Astrocyte of the cerebellum (primary cell): ENCODE measurements at regions not wholly inside any gene's neighbourhood (a gene's known extent, or its start where the extent isn't known, plus 50 kb on each side); places are given as distances from the start of the nearest gene placed in this dataset.

Experiments used
- DNase-seq: peaks from one replicate; pipeline ENCODE4 v3.0.0-alpha.2; 2011; ENCODE audit warnings: low read depth
- H3K4me3 ChIP-seq: 2 replicates; pipeline ENCODE4 v1.5.1; 2011; ENCODE audit warnings: mild to moderate bottlenecking, low read depth, low read length, moderate library complexity
- in situ Hi-C: cut with HindIII; loops from 2 replicates; pipeline ENCODE4 v1.10.0; 2017; ENCODE audit warnings: low sequenced_read_pairs
- TF ChIP-seq, protein P1 (sequence below): IDR thresholded peaks from 2 replicates; pipeline ENCODE4 v1.5.1; 2012; ENCODE audit warnings: low read length, low read depth, moderate library complexity, mild to moderate bottlenecking; ENCODE audit errors: missing control alignments

DNA sequence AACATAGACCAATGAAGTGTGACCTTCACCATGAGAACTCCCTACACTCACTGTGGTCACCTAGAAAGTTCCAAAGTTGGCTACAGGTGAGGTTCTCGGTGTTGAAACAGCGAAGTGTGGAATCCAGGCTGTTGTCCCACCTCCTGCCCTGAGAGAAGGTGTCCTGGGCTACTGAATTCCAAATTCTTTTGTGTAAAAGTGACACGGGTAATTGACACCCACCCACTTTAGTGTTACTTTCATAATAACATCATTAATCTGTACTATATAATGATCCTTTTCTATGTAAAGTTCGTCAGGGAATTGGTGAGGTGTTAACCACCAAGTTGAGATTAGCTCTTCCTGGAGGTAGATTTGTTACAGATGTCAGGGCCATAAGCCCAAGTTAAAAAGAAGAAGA lies 690.7 kb downstream of the RWDD3 start:
- TF ChIP-seq, protein P1, sequence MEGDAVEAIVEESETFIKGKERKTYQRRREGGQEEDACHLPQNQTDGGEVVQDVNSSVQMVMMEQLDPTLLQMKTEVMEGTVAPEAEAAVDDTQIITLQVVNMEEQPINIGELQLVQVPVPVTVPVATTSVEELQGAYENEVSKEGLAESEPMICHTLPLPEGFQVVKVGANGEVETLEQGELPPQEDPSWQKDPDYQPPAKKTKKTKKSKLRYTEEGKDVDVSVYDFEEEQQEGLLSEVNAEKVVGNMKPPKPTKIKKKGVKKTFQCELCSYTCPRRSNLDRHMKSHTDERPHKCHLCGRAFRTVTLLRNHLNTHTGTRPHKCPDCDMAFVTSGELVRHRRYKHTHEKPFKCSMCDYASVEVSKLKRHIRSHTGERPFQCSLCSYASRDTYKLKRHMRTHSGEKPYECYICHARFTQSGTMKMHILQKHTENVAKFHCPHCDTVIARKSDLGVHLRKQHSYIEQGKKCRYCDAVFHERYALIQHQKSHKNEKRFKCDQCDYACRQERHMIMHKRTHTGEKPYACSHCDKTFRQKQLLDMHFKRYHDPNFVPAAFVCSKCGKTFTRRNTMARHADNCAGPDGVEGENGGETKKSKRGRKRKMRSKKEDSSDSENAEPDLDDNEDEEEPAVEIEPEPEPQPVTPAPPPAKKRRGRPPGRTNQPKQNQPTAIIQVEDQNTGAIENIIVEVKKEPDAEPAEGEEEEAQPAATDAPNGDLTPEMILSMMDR: no peak
- in situ Hi-C loops: no loop called here

DNA sequence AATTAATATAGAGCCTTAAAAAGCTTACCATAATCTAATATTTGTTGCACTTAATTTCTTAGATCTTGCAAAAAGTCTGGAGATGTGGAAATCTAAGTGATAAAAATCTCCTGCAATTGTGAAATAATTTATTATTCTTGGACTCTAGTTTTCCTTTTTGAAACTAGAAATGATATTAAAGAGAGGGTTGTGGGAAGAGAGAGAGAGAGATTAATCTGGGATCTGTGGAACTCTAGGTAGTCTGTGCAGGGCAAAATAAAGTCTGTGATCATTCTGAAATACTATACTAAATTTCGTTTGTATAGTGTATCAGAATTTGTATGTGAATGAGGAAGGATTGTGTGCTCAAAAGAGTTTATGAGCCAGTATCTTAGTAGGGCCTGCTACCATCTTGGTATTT lies 692.3 kb downstream of the RWDD3 start:
- in situ Hi-C loops: no loop called here
- no peak for DNase-seq
- H3K4me3 ChIP-seq: no peak overlapping the region
- TF ChIP-seq, protein P1: no peak

More for the DNA sequence above, 690.7 kb downstream of the RWDD3 start:
- no peak overlapping the region for H3K4me3 ChIP-seq
- no peak for DNase-seq

DNA sequence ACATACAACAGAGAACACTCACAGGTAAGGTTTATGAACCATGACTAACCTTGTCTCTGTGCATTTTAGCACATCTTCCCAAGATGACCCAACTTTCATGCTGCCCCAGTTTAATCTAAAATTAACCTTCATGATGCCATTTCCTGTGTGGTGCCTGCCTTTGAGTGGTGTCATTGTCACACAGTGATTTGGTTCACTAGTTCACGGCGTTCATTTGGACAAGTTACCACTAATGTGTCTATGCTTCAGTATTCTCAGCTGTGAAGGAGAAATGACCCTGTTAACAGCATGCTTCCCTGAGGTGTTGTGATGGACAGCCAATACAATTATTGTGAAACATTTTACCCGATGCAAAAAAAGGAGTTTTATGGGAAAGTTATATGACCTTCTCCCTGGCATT lies 693.1 kb downstream of the RWDD3 start:
- no peak overlapping the region for H3K4me3 ChIP-seq
- no peak for DNase-seq
- TF ChIP-seq, protein P1: no peak
- in situ Hi-C loops: no loop called here

DNA sequence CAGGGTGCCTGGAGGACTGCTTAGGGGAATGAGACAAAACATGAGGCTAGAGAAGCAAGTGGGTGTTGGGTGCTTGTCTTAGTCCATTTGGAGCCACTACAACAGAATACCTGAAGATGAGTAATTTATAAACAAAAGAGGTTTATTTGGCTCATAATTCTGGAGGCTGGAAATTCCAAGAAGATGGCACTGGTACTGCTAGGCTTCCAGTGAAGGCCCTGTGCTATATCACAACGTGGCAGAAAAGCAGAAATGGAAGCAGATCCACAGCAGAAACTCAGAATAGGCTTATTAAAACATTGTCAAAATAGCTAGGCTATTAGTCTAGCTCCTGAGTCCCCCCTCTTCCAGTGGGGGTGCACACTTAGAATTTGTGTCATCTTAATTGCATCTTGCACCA lies 701.7 kb downstream of the RWDD3 start:
- in situ Hi-C loops: no loop called here
- TF ChIP-seq, protein P1: no peak
- no peak for DNase-seq
- H3K4me3 ChIP-seq: no peak overlapping the region

DNA sequence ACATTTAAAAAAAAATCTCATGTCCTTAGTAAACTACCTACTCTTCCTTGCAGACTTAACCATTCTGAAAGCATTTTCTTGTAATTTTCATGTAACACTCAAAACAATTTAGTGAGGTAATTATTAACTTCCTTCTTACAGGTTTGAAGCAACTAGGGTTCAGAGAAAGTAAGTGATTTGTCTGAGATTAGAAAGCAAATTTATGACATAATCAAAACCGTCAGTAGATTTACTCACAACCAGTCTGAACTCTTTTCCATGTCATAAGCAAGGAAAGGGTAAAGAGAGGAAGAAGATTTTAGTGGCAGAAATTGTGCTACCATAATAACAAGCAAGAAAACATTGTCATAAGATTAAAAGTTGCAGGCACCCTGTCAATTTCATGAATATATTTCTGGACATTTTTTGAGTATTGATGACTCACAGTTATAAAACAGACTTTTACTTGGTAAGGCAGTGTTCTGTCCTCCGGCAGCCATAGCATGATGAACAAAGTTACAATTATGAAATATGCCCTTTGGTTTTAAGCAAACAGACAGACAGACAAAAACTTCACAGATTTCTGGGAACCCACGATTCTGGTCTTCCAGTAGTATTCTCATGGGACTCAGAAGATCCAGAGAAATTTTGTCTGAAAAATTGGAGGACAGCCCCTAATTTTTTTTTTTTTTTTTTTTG lies 707.2 kb downstream of the RWDD3 start:
- TF ChIP-seq, protein P1: no peak
- in situ Hi-C loops: no loop called here
- H3K4me3 ChIP-seq: no peak overlapping the region
- no peak for DNase-seq

DNA sequence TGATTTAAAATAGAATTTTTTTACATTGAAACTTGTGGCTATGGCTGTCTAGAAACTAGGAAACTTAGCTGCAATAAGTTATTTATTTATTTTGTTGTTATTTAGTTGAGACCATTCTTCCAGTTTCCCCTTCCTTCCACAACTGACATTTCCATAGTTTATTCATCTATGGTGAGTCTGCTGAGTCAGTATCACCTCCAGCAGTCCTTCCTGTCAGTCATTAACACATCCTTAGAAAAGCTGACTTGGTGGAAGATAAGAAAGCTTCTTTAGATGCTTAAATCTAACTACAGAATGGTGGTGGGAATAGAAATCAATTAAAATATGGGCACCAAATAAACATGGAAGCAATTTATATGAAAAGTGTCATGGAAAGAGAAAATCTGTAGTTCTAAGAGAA lies 714.0 kb downstream of the RWDD3 start:
- in situ Hi-C loops: no loop called here
- no peak overlapping the region for H3K4me3 ChIP-seq
- DNase-seq: no peak
- TF ChIP-seq, protein P1: no peak
